DMS114 treated with DMSO at 0.1 percent for 48 hours (cell line): ENCODE measurements at regions not wholly inside any gene's neighbourhood (a gene's known extent, or its start where the extent isn't known, plus 50 kb on each side); places are given as distances from the start of the nearest gene placed in this dataset.
"Not testable (repeated sequence)": the region's sequence is repeated elsewhere in the genome, so short reads cannot be mapped to it uniquely, and the experiment has no call there.

Experiments
- DNase-seq: peaks from one replicate; lab custom pipeline; 2025; ENCODE audit not compliant: unreplicated experiment; lab: John Stamatoyannopoulos, UW

- DNase-seq, result no peak
Measured at GRCh38 chr17:77609553-77610517, 348.7 kb upstream of the TNRC6C start.

GRCh38 chr17:77610518-77610893, 348.0 kb upstream of the TNRC6C start:
- no peak for DNase-seq

DNA sequence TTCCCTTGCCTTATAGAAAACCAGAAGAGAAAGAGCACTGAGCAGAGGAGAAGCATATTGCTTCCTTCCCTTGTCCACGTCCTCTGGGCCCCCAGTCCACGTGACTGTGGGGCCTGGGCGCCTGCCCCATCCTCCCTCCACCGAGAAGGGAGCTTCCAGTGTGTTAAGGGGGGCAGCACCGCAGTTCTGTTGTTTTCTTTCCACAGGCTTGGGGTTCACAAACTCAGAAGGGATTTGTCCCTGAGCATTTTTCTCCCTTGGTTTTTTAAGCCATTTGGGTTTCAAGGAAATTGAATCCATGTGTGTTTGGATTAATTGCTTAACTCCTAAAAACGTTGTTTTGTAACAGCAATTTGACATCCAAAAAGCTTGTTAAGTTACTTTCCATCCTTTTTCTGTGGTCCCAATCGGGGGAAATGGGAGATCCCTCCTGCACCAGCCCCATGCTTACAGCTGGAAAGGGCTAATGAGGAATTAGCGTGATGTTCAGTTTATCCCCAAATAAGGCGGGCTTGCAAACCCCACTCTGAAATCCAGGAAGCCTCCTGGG, 347.5 kb upstream of the TNRC6C start:
- DNase-seq, result no peak

GRCh38 chr17:77611791-77612502, 346.6 kb upstream of the TNRC6C start:
- no peak for DNase-seq

DNA sequence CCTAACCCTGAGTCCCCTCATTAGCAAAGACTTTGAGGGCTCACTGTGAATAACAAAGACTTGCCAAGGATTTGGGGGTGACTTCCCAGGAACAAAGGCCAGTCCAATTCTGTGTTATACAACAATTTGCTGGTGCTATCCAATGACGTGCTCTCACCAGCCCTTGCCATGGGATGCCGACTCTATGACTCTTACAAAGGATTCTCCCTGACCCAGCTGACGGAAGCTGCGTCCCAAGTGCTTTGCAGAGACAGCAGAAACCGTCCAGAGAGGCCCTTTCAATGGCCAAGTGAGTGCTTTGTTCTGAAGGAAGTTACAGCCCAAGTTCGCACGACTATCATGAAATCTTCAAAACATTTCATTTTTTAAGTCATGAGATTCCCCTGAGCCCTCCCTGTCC, 345.3 kb upstream of the TNRC6C start:
- no peak for DNase-seq

DNA sequence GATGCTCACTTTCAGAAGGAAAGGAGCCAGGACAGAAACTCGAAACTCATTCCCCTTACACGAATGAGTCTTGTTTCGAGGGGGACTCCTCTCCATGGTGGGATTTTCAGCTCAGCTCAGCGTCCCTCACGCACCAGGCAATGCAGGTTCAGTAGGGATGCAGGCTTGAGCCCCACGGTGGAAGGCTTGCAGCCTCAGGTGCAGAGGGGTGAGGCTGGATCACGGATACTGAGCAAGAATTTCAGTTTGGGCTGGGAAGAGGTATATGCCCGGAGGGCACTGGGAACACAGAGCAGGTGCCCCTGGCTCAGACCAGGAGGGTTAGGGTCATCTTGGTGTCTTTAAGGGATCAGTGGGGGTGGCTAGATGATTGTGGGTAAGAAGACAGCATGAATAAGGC, 344.9 kb upstream of the TNRC6C start:
- no peak for DNase-seq

DNA sequence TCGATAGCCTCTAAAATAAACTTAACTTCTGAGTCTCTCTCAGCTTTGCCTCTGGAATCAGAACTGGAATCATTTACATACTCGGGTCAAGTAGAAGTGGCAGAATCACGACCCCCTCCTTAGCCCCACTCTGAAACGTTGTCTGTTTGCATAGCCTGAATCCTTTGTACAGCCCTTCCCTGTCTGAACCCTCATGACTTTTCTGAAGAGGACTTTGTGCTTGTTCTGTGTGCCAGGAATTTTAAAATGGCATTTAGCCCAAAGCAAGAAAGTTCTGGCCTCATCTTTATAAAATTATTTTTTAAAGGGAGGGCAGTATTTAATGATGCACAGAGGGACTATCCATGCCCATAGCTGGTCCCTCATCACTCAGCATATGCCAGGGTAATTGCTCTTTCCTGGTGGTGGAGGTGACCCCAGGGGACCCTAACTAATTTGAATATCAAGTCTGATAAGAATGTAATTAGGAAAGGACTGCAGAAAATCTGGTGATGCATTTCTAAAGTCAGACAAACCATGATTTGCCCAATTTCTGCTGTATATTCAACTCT, 342.7 kb upstream of the TNRC6C start:
- no peak for DNase-seq

GRCh38 chr17:77616254-77616731, 342.2 kb upstream of the TNRC6C start:
- DNase-seq, result no peak

GRCh38 chr17:77617516-77617915, 341.0 kb upstream of the TNRC6C start:
- DNase-seq, result no peak

DNA sequence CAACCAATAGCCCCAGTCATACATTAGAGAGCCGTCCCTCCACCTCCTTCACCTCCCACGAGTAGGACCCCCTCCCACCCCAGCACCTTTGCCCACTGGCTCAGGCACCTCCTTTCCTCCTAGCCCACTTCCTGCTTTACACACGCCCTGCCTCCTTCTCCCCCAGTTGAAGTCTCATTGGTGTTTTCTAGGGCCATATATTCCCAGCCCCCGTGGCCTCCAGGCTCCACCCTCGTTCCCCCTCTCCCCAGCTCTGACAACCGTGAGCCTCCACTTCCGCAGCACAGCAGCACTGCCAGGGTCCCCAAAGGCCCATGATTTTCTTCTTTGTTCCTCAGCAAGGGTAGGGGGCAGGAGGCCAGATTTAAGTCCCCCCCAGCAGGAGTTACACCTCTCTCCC, 340.3 kb upstream of the TNRC6C start:
- DNase-seq, result no peak

- DNase-seq, result no peak
Measured at GRCh38 chr17:77618731-77619130, 339.8 kb upstream of the TNRC6C start.

GRCh38 chr17:77619326-77619725, 339.2 kb upstream of the TNRC6C start:
- DNase-seq, result no peak

DNA sequence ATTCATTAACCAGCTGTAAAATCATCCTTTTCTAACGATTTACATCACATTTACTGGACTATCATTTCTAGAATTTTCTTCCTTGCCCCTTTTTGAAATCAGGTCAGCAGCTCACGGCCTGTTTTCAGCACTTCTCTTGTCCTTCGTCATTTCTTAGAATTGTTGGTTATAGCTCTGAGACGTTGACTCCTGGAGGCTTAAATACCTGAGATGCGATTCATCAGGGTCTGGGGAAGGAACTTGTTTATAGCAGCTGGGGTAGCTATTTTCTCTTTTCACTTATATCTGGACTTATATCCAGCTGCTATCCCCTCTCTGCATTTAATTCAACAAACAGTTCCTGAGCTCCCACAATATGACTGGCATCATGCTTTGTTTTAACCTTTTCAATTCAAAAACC, 338.7 kb upstream of the TNRC6C start:
- DNase-seq, result no peak

GRCh38 chr17:77620282-77620681, 338.2 kb upstream of the TNRC6C start:
- no peak for DNase-seq

DNA sequence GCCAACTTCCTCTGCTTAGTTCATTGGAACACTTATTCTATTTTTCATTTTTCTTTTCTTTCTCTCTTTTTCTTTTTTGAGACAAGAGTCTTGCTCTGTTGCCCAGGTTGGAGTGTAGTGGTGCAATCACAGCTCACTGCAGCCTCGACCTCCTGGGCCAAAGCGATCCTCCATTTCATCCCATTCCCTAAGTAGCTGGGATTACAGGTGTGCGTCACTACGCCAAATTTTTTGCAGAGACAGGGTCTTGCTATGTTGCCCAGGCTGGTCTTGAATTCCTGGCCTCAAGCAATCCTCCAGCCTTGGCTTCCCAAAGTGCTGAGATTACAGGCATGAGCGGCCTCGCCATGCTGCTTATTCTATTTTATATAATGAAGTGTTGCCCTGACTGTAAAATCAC, 336.4 kb upstream of the TNRC6C start:
- not testable (repeated sequence) for DNase-seq

- no peak for DNase-seq
Measured at GRCh38 chr17:77622647-77623046, 335.9 kb upstream of the TNRC6C start.

DNA sequence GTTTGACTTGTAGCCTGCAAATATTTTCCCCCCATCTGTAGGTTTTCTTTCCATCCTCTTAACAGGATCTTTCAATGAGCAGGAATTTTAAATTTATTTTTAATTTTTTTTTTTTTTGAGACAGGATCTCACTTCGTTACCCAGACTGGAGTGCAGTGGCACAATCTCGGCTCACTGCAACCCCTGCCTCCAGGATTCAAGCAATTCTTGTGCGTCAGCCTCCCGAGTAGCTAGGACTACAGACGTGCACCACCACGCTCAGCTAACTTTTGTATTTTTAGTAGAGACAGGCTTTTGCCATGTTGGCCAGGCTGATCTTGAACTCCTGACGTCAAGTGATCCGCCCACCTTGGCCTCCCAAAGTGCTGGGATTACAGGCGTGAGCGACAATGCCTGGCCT, 335.2 kb upstream of the TNRC6C start:
- not testable (repeated sequence) for DNase-seq

- no peak for DNase-seq
Measured at GRCh38 chr17:77628035-77628434, 330.5 kb upstream of the TNRC6C start.

- DNase-seq, result not testable (repeated sequence)
Measured at GRCh38 chr17:77629284-77629683, 329.2 kb upstream of the TNRC6C start.

GRCh38 chr17:77631307-77631706, 327.2 kb upstream of the TNRC6C start:
- DNase-seq, result no peak

GRCh38 chr17:77632619-77633018, 325.9 kb upstream of the TNRC6C start:
- no peak for DNase-seq
